ENCODE measurements at regions not wholly inside any gene's neighbourhood (a gene's known extent, or its start where the extent isn't known, plus 50 kb on each side); places are given as distances from the start of the nearest gene placed in this dataset.

- Histone ChIP-seq H3K4me3 (no peak overlapping the region), H2AFZ (no peak overlapping the region), H3F3A (replicated peaks; ENCODE audit: low read depth) (no peaks in the 10 kb centered on the region), H3K79me2 (replicated peaks; ENCODE audit: insufficient read depth) (no peaks in the 10 kb centered on the region), H3K27me3 (ENCODE audit: insufficient read depth) (no peaks in the 10 kb centered on the region), H3K36me3 (ENCODE audit: insufficient read depth) (no peaks in the 10 kb centered on the region), H3K9me2 (ENCODE audit: insufficient read depth) (peaks cover 8% of the 10 kb centered on the region), H3K4me2 (no peak overlapping the region), H3K4me1 (ENCODE audit: insufficient read depth) (peaks cover 17% of the 10 kb centered on the region), H4K20me1 (replicated peaks; ENCODE audit: insufficient read depth) (no peaks in the 10 kb centered on the region), H3K27ac (ENCODE audit: low read depth) (no peak overlapping the region)
- Mint-ChIP-seq H3K27me3 (ENCODE audit: insufficient read depth, low read depth, poor library complexity) (peaks cover 8% of the 10 kb centered on the region), H3K4me1 (peaks cover 16% of the 10 kb centered on the region), H3K4me3 (no peak overlapping the region), H3K27ac (no peak overlapping the region), H3K36me3 (ENCODE audit: low read depth) (peaks cover 8% of the 10 kb centered on the region; the same call in 1 of the 3 replicates), H3K9me3 (peaks cover 6% of the 10 kb centered on the region; the same call in 2 of the 3 replicates)
- ATAC-seq (no peak), DNase-seq (ENCODE audit: low spot score) (no peak)
- TF ChIP-seq EZH2 (IDR thresholded peaks at IDR 0.05; ENCODE audit: low read depth, unreplicated experiment): no peak
- no peak for TF ChIP-seq CREB1 (CRISPR knock-in tag; IDR thresholded peaks at IDR 0.05; ENCODE audit: low read depth)
- no peak for TF ChIP-seq ZNF331 (CRISPR knock-in tag; IDR thresholded peaks at IDR 0.05; ENCODE audit: low read depth)
- no peak for TF ChIP-seq ZNF114 (CRISPR knock-in tag; IDR thresholded peaks at IDR 0.05)
- TF ChIP-seq, protein P1, sequence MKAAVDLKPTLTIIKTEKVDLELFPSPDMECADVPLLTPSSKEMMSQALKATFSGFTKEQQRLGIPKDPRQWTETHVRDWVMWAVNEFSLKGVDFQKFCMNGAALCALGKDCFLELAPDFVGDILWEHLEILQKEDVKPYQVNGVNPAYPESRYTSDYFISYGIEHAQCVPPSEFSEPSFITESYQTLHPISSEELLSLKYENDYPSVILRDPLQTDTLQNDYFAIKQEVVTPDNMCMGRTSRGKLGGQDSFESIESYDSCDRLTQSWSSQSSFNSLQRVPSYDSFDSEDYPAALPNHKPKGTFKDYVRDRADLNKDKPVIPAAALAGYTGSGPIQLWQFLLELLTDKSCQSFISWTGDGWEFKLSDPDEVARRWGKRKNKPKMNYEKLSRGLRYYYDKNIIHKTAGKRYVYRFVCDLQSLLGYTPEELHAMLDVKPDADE (IDR thresholded peaks at IDR 0.05): no peak
- TF ChIP-seq STAT1 (IDR thresholded peaks at IDR 0.05; ENCODE audit: unreplicated experiment): no peak
- TF ChIP-seq, protein P2, sequence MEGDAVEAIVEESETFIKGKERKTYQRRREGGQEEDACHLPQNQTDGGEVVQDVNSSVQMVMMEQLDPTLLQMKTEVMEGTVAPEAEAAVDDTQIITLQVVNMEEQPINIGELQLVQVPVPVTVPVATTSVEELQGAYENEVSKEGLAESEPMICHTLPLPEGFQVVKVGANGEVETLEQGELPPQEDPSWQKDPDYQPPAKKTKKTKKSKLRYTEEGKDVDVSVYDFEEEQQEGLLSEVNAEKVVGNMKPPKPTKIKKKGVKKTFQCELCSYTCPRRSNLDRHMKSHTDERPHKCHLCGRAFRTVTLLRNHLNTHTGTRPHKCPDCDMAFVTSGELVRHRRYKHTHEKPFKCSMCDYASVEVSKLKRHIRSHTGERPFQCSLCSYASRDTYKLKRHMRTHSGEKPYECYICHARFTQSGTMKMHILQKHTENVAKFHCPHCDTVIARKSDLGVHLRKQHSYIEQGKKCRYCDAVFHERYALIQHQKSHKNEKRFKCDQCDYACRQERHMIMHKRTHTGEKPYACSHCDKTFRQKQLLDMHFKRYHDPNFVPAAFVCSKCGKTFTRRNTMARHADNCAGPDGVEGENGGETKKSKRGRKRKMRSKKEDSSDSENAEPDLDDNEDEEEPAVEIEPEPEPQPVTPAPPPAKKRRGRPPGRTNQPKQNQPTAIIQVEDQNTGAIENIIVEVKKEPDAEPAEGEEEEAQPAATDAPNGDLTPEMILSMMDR (conservative IDR thresholded peaks at IDR 0.05; ENCODE audit: low read depth in 2 of 2): no peak
- TF ChIP-seq POLR2AphosphoS5 (IDR thresholded peaks at IDR 0.05; ENCODE audit: low read depth): no peak
- TF ChIP-seq, protein P3, sequence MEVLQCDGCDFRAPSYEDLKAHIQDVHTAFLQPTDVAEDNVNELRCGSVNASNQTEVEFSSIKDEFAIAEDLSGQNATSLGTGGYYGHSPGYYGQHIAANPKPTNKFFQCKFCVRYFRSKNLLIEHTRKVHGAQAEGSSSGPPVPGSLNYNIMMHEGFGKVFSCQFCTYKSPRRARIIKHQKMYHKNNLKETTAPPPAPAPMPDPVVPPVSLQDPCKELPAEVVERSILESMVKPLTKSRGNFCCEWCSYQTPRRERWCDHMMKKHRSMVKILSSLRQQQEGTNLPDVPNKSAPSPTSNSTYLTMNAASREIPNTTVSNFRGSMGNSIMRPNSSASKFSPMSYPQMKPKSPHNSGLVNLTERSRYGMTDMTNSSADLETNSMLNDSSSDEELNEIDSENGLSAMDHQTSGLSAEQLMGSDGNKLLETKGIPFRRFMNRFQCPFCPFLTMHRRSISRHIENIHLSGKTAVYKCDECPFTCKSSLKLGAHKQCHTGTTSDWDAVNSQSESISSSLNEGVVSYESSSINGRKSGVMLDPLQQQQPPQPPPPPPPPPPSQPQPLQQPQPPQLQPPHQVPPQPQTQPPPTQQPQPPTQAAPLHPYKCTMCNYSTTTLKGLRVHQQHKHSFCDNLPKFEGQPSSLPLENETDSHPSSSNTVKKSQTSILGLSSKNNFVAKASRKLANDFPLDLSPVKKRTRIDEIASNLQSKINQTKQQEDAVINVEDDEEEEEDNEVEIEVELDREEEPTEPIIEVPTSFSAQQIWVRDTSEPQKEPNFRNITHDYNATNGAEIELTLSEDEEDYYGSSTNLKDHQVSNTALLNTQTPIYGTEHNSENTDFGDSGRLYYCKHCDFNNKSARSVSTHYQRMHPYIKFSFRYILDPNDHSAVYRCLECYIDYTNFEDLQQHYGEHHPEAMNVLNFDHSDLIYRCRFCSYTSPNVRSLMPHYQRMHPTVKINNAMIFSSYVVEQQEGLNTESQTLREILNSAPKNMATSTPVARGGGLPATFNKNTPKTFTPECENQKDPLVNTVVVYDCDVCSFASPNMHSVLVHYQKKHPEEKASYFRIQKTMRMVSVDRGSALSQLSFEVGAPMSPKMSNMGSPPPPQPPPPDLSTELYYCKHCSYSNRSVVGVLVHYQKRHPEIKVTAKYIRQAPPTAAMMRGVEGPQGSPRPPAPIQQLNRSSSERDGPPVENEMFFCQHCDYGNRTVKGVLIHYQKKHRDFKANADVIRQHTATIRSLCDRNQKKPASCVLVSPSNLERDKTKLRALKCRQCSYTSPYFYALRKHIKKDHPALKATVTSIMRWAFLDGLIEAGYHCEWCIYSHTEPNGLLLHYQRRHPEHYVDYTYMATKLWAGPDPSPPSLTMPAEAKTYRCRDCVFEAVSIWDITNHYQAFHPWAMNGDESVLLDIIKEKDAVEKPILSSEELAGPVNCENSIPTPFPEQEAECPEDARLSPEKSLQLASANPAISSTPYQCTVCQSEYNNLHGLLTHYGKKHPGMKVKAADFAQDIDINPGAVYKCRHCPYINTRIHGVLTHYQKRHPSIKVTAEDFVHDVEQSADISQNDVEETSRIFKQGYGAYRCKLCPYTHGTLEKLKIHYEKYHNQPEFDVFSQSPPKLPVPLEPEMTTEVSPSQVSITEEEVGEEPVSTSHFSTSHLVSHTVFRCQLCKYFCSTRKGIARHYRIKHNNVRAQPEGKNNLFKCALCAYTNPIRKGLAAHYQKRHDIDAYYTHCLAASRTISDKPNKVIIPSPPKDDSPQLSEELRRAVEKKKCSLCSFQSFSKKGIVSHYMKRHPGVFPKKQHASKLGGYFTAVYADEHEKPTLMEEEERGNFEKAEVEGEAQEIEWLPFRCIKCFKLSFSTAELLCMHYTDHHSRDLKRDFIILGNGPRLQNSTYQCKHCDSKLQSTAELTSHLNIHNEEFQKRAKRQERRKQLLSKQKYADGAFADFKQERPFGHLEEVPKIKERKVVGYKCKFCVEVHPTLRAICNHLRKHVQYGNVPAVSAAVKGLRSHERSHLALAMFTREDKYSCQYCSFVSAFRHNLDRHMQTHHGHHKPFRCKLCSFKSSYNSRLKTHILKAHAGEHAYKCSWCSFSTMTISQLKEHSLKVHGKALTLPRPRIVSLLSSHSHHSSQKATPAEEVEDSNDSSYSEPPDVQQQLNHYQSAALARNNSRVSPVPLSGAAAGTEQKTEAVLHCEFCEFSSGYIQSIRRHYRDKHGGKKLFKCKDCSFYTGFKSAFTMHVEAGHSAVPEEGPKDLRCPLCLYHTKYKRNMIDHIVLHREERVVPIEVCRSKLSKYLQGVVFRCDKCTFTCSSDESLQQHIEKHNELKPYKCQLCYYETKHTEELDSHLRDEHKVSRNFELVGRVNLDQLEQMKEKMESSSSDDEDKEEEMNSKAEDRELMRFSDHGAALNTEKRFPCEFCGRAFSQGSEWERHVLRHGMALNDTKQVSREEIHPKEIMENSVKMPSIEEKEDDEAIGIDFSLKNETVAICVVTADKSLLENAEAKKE (CRISPR knock-in tag; IDR thresholded peaks at IDR 0.05): no peak
- TF ChIP-seq NANOG (IDR thresholded peaks at IDR 0.05; ENCODE audit: borderline replicate concordance): no peak
- no peak for TF ChIP-seq JUNB (IDR thresholded peaks at IDR 0.05; ENCODE audit: unreplicated experiment)
- TF ChIP-seq, protein P4, sequence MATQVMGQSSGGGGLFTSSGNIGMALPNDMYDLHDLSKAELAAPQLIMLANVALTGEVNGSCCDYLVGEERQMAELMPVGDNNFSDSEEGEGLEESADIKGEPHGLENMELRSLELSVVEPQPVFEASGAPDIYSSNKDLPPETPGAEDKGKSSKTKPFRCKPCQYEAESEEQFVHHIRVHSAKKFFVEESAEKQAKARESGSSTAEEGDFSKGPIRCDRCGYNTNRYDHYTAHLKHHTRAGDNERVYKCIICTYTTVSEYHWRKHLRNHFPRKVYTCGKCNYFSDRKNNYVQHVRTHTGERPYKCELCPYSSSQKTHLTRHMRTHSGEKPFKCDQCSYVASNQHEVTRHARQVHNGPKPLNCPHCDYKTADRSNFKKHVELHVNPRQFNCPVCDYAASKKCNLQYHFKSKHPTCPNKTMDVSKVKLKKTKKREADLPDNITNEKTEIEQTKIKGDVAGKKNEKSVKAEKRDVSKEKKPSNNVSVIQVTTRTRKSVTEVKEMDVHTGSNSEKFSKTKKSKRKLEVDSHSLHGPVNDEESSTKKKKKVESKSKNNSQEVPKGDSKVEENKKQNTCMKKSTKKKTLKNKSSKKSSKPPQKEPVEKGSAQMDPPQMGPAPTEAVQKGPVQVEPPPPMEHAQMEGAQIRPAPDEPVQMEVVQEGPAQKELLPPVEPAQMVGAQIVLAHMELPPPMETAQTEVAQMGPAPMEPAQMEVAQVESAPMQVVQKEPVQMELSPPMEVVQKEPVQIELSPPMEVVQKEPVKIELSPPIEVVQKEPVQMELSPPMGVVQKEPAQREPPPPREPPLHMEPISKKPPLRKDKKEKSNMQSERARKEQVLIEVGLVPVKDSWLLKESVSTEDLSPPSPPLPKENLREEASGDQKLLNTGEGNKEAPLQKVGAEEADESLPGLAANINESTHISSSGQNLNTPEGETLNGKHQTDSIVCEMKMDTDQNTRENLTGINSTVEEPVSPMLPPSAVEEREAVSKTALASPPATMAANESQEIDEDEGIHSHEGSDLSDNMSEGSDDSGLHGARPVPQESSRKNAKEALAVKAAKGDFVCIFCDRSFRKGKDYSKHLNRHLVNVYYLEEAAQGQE (IDR thresholded peaks at IDR 0.05; ENCODE audit: unreplicated experiment): no peak
- TF ChIP-seq EZH2phosphoT487 (IDR thresholded peaks at IDR 0.05; ENCODE audit: unreplicated experiment): no peak
These were observed 51.0 kb upstream of the RCBTB2 start for GRCh38 chr13:48583859-48584311.

All from GM23338 (cell line).